ENCODE measurements at regions not wholly inside any gene's neighbourhood (a gene's known extent, or its start where the extent isn't known, plus 50 kb on each side); places are given as distances from the start of the nearest gene placed in this dataset.

DNA sequence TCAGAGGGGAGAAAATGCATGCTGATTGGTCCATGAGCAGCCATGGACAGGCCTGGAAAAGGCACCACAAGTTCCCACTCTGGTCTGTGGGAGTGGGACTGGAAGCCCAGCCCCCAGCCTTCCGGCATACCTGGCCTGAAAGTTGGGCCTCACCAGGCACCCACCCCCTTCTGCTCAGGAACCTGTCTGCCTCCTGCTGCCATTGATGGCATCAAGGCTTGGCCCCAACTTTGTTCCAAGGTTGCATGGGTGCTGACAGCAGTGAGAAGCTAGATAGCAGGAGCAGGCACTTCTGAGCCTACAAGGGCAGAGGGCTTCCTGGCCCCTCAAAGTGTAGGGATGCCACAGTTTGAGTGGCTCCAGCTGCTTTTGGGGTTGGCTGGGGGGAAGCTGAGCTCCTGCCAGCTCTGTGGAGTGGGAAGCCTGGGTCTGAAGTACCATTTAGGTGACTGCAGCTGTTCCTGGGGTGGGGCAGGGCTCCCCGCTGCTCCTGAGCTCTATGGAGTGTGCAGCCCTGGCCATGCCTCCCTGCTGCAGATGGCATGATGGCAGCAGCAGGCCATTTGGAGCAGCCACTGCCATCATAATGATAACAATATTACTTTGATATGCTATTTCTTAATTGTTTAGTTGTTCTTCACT lies 1054.1 kb upstream of the GBE1 start:
- no peaks in the 10 kb centered on the region for H3K36me3 Mint-ChIP-seq (ENCODE audit: low read depth)
- no peak overlapping the region for H3K27ac Mint-ChIP-seq
- H3K9me3 Mint-ChIP-seq, result peaks cover 8% of the 10 kb centered on the region
- ChIA-PET POLR2A (no interaction called here), CTCF (no interaction called here)
- no peak overlapping the region for H3K4me3 Mint-ChIP-seq
- no peaks in the 10 kb centered on the region for H3K27me3 Mint-ChIP-seq
- DNase-seq, result no peak
- no peaks in the 10 kb centered on the region for H3K4me1 Mint-ChIP-seq

DNA sequence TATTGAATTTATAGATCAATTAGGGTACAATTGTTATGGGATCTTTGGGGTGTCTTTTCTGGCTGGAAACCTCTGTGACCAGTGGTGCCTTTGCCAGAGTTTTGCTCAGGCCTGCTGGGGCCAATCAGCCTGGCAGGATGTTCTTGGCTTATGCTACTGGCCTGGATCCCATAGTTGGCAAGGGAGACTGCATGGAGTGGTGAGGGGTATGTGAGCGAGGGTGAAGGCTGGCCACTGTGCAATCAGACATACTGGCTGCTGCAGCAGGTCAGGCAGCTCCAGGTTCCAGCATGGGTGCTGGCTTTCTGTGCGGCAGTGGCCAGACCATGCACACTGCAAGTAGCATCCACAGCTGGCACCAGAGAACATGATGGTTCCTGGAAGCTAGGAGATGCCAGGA lies 1053.2 kb upstream of the GBE1 start:
- DNase-seq, result no peak
- H3K4me1 Mint-ChIP-seq, result no peaks in the 10 kb centered on the region
- no peaks in the 10 kb centered on the region for H3K27me3 Mint-ChIP-seq
- no peaks in the 10 kb centered on the region for H3K36me3 Mint-ChIP-seq (ENCODE audit: low read depth)
- no peak overlapping the region for H3K27ac Mint-ChIP-seq
- no peak overlapping the region for H3K4me3 Mint-ChIP-seq
- POLR2A ChIA-PET, result no interaction called here
- CTCF ChIA-PET, result no interaction called here
- peaks cover 6% of the 10 kb centered on the region for H3K9me3 Mint-ChIP-seq

- Mint-ChIP-seq H3K36me3 (ENCODE audit: low read depth) (no peaks in the 10 kb centered on the region), H3K4me1 (no peaks in the 10 kb centered on the region), H3K9me3 (peaks cover 4% of the 10 kb centered on the region), H3K27me3 (no peaks in the 10 kb centered on the region), H3K4me3 (no peak overlapping the region), H3K27ac (no peak overlapping the region)
- POLR2A ChIA-PET, result no interaction called here
- CTCF ChIA-PET, result no interaction called here
- DNase-seq, result no peak
Observed at GRCh38 chr3:82807781-82808180, 1046.3 kb upstream of the GBE1 start.

- no peak overlapping the region for H3K27ac Mint-ChIP-seq
- H3K9me3 Mint-ChIP-seq, result peaks cover 15% of the 10 kb centered on the region
- no peak overlapping the region for H3K4me3 Mint-ChIP-seq
- H3K27me3 Mint-ChIP-seq, result no peaks in the 10 kb centered on the region
- H3K4me1 Mint-ChIP-seq, result no peaks in the 10 kb centered on the region
- ChIA-PET CTCF (no interaction called here), POLR2A (no interaction called here)
- DNase-seq, result no peak
- H3K36me3 Mint-ChIP-seq (ENCODE audit: low read depth), result no peaks in the 10 kb centered on the region
Observed at GRCh38 chr3:82802501-82802900, 1041.1 kb upstream of the GBE1 start.

DNA sequence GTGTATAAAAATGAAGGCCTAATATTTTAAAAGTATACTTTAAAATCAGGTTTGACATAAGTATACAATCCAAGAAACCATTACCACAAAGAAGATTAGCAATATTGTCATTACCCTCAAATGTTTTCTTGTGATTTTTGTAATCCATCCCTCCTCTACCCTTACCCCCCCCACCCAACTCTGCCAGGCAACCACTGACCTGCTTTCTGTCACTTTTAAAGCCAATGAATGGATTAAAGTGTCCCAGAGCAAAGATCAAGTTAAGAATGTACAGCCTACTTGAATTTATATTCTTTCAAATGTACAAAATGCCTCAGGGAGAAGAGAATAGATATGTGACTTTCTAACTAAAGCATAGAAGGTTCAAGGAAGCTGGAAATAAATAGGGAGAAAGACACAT lies 1038.8 kb upstream of the GBE1 start:
- H3K4me3 Mint-ChIP-seq, result no peak overlapping the region

DNA sequence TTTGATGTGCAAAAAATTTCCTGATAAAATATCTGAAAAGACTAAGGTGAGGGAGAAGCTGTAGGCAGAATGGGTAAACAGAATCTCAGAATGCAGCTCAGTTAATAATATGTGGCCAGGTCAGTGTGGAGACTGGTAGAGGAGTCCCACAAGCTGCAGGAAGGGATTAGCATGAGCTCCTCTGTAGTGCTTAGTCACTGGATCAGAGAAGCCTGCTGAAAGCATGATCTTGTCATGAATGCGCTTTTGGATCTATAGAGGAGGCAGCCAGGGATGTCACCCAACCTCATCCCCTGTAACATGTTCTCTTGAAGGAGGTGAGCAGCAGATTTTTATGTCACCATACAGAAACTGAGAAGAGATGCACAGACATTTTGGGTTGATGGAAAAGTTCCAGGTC lies 1035.3 kb upstream of the GBE1 start:
- Mint-ChIP-seq H3K4me3 (no peak overlapping the region), H3K27ac (no peak overlapping the region), H3K4me1 (no peaks in the 10 kb centered on the region), H3K36me3 (ENCODE audit: low read depth) (no peaks in the 10 kb centered on the region), H3K27me3 (no peaks in the 10 kb centered on the region), H3K9me3 (peaks cover 9% of the 10 kb centered on the region)
- ChIA-PET POLR2A (no interaction called here), CTCF (no interaction called here)
- DNase-seq, result no peak

More for the DNA sequence above, 1038.8 kb upstream of the GBE1 start:
- H3K27ac Mint-ChIP-seq, result no peak overlapping the region
- no peak for DNase-seq
- no peaks in the 10 kb centered on the region for H3K4me1 Mint-ChIP-seq
- POLR2A ChIA-PET, result no interaction called here
- H3K27me3 Mint-ChIP-seq, result no peaks in the 10 kb centered on the region
- H3K9me3 Mint-ChIP-seq, result peaks cover 12% of the 10 kb centered on the region
- H3K36me3 Mint-ChIP-seq (ENCODE audit: low read depth), result no peaks in the 10 kb centered on the region
- CTCF ChIA-PET, result no interaction called here

GRCh38 chr3:82791241-82791640 lies 1029.8 kb upstream of the GBE1 start:
- CTCF ChIA-PET, result no interaction called here

GRCh38 chr3:82790307-82791097 lies 1029.1 kb upstream of the GBE1 start:
- no peak overlapping the region for H3K27ac Mint-ChIP-seq
- no peaks in the 10 kb centered on the region for H3K36me3 Mint-ChIP-seq (ENCODE audit: low read depth)
- peaks cover 6% of the 10 kb centered on the region for H3K9me3 Mint-ChIP-seq
- DNase-seq, result no peak
- no peaks in the 10 kb centered on the region for H3K27me3 Mint-ChIP-seq
- no peaks in the 10 kb centered on the region for H3K4me1 Mint-ChIP-seq
- ChIA-PET POLR2A (no interaction called here), CTCF (no interaction called here)
- H3K4me3 Mint-ChIP-seq, result no peak overlapping the region

More at GRCh38 chr3:82791241-82791640, 1029.8 kb upstream of the GBE1 start:
- no peak overlapping the region for H3K4me3 Mint-ChIP-seq
- POLR2A ChIA-PET, result no interaction called here
- H3K36me3 Mint-ChIP-seq (ENCODE audit: low read depth), result no peaks in the 10 kb centered on the region
- H3K27me3 Mint-ChIP-seq, result no peaks in the 10 kb centered on the region
- no peaks in the 10 kb centered on the region for H3K4me1 Mint-ChIP-seq
- no peak overlapping the region for H3K27ac Mint-ChIP-seq
- no peak for DNase-seq
- H3K9me3 Mint-ChIP-seq, result peaks cover 6% of the 10 kb centered on the region

DNA sequence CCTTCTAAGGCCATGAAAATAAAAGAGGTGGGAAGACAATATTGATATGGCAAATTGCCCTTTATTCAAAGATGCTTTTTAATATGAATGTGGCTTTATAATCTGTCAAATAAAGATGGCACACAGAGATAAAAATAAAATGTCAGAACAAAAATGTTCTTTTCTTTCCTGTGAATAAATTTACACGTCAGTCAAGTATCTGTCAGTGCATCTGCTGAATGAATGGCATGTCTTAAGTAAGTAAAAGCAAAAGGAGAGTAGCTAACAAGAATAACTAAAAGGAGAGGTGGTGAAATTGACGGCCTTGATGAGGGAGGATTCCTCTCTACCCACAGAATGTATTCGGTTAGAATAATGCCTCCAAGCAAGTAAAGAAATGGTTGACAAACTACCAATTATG lies 1021.7 kb upstream of the GBE1 start:
- POLR2A ChIA-PET, result no interaction called here
- no peak for DNase-seq
- no peaks in the 10 kb centered on the region for H3K27me3 Mint-ChIP-seq
- H3K9me3 Mint-ChIP-seq, result peaks cover 4% of the 10 kb centered on the region
- no peak overlapping the region for H3K27ac Mint-ChIP-seq
- CTCF ChIA-PET, result no interaction called here
- no peaks in the 10 kb centered on the region for H3K36me3 Mint-ChIP-seq (ENCODE audit: low read depth)
- H3K4me1 Mint-ChIP-seq, result no peaks in the 10 kb centered on the region
- H3K4me3 Mint-ChIP-seq, result no peak overlapping the region

GRCh38 chr3:82773207-82773606 lies 1011.8 kb upstream of the GBE1 start:
- peaks cover 5% of the 10 kb centered on the region for H3K9me3 Mint-ChIP-seq
- no peaks in the 10 kb centered on the region for H3K27me3 Mint-ChIP-seq
- DNase-seq, result no peak
- POLR2A ChIA-PET, result no interaction called here
- no peaks in the 10 kb centered on the region for H3K4me1 Mint-ChIP-seq
- H3K4me3 Mint-ChIP-seq, result no peak overlapping the region
- no peaks in the 10 kb centered on the region for H3K36me3 Mint-ChIP-seq (ENCODE audit: low read depth)
- CTCF ChIA-PET, result no interaction called here
- no peak overlapping the region for H3K27ac Mint-ChIP-seq

- H3K9me3 Mint-ChIP-seq, result peaks cover 8% of the 10 kb centered on the region
- no peaks in the 10 kb centered on the region for H3K4me1 Mint-ChIP-seq
- no peaks in the 10 kb centered on the region for H3K27me3 Mint-ChIP-seq
- H3K36me3 Mint-ChIP-seq (ENCODE audit: low read depth), result no peaks in the 10 kb centered on the region
- H3K4me3 Mint-ChIP-seq, result no peak overlapping the region
- H3K27ac Mint-ChIP-seq, result no peak overlapping the region
- no peak for DNase-seq
- ChIA-PET POLR2A (no interaction called here), CTCF (no interaction called here)
Observed at GRCh38 chr3:82764521-82764920, 1003.1 kb upstream of the GBE1 start.

GRCh38 chr3:82761858-82762257 lies 1000.4 kb upstream of the GBE1 start:
- CTCF ChIA-PET, result no interaction called here
- DNase-seq, result no peak
- H3K27ac Mint-ChIP-seq, result no peak overlapping the region
- peaks cover 10% of the 10 kb centered on the region for H3K9me3 Mint-ChIP-seq
- no peaks in the 10 kb centered on the region for H3K4me1 Mint-ChIP-seq
- no peaks in the 10 kb centered on the region for H3K36me3 Mint-ChIP-seq (ENCODE audit: low read depth)
- H3K27me3 Mint-ChIP-seq, result no peaks in the 10 kb centered on the region
- H3K4me3 Mint-ChIP-seq, result no peak overlapping the region
- POLR2A ChIA-PET, result no interaction called here

DNA sequence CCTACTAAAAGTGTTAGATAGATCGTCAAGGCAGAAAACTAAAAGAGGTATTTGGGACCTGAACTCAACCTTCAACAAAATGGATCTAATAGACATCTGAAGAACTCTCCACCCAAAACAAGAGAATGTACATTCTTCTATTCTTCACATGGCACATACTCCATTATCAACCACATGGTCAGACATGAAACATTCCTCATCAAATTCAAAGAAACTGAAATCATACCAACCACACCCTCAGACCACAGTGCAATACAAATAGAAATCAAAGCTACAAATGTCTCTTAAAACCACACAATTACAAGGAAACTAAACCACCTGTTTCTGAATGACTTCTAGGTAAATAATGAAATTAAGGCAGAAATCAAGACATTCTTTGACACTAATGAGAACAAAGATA lies 984.1 kb upstream of the GBE1 start:
- Mint-ChIP-seq H3K27me3 (no peaks in the 10 kb centered on the region), H3K4me3 (no peak overlapping the region), H3K27ac (no peak overlapping the region), H3K9me3 (peaks cover 5% of the 10 kb centered on the region), H3K36me3 (ENCODE audit: low read depth) (no peaks in the 10 kb centered on the region), H3K4me1 (no peaks in the 10 kb centered on the region)
- ChIA-PET CTCF (no interaction called here), POLR2A (no interaction called here)
- no peak for DNase-seq

GRCh38 chr3:82743196-82743595 lies 981.8 kb upstream of the GBE1 start:
- H3K36me3 Mint-ChIP-seq (ENCODE audit: low read depth), result no peaks in the 10 kb centered on the region
- no peak overlapping the region for H3K4me3 Mint-ChIP-seq
- CTCF ChIA-PET, result no interaction called here

More at GRCh38 chr3:82743196-82743595, 981.8 kb upstream of the GBE1 start:
- H3K27ac Mint-ChIP-seq, result no peak overlapping the region
- peaks cover 8% of the 10 kb centered on the region for H3K9me3 Mint-ChIP-seq
- no peaks in the 10 kb centered on the region for H3K27me3 Mint-ChIP-seq
- no peak for DNase-seq
- POLR2A ChIA-PET, result no interaction called here
- no peaks in the 10 kb centered on the region for H3K4me1 Mint-ChIP-seq
